Kidney epithelial cell (primary cell): ENCODE measurements at regions not wholly inside any gene's neighbourhood (a gene's known extent, or its start where the extent isn't known, plus 50 kb on each side); places are given as distances from the start of the nearest gene placed in this dataset.
"Not testable (repeated sequence)": the region's sequence is repeated elsewhere in the genome, so short reads cannot be mapped to it uniquely, and the experiment has no call there.

Experiments used
- DNase-seq: peaks from one replicate; pipeline ENCODE4 v3.0.0-alpha.2; 2010; ENCODE audit warnings: low read depth
- H3K27me3 ChIP-seq: 2 replicates; pipeline ENCODE4 v1.6.0; 2011; ENCODE audit warnings: low read length; ENCODE audit not compliant: control insufficient read depth, insufficient read depth
- H3K36me3 ChIP-seq: 2 replicates; pipeline ENCODE4 v1.5.1; 2011; ENCODE audit warnings: low read length; ENCODE audit not compliant: control insufficient read depth, insufficient read depth
- H3K4me3 ChIP-seq: 2 replicates; pipeline ENCODE4 v1.5.1; 2011; ENCODE audit warnings: low read depth, mild to moderate bottlenecking, control low read depth, low read length
- CTCF ChIP-seq: IDR thresholded peaks from 2 replicates; pipeline ENCODE4 v1.5.1; 2011; ENCODE audit warnings: mild to moderate bottlenecking, moderate library complexity, low read length, control low read depth, inconsistent platforms; ENCODE audit not compliant: insufficient read depth, poor library complexity, severe bottlenecking

GRCh38 chr5:66365981-66366380, 221.9 kb downstream of the SREK1 start:
- H3K36me3 ChIP-seq: no peaks in the 10 kb centered on the region
- no peak for DNase-seq
- no peak overlapping the region for H3K4me3 ChIP-seq
- no peaks in the 10 kb centered on the region for H3K27me3 ChIP-seq
- TF ChIP-seq CTCF: no peak

- no peak for TF ChIP-seq CTCF
- Histone ChIP-seq H3K4me3 (no peak overlapping the region), H3K36me3 (no peaks in the 10 kb centered on the region)
These were observed 223.9 kb downstream of the SREK1 start for GRCh38 chr5:66367814-66368541.

GRCh38 chr5:66368811-66369210, 224.7 kb downstream of the SREK1 start:
- no peak for TF ChIP-seq CTCF
- Histone ChIP-seq H3K36me3 (no peaks in the 10 kb centered on the region), H3K4me3 (no peak overlapping the region), H3K27me3 (no peaks in the 10 kb centered on the region)
- no peak for DNase-seq

More at GRCh38 chr5:66367814-66368541, 223.9 kb downstream of the SREK1 start:
- H3K27me3 ChIP-seq: no peaks in the 10 kb centered on the region
- no peak for DNase-seq

- H3K4me3 ChIP-seq: no peak overlapping the region
- no peaks in the 10 kb centered on the region for H3K36me3 ChIP-seq
- no peak for DNase-seq
- peaks cover 3% of the 10 kb centered on the region for H3K27me3 ChIP-seq
- no peak for TF ChIP-seq CTCF
These were observed 218.4 kb upstream of the MAST4 start for GRCh38 chr5:66377747-66378146.

- Histone ChIP-seq H3K36me3 (no peaks in the 10 kb centered on the region), H3K27me3 (peaks cover 3% of the 10 kb centered on the region), H3K4me3 (no peak overlapping the region)
- DNase-seq: no peak
- TF ChIP-seq CTCF: no peak
These were observed 217.8 kb upstream of the MAST4 start for GRCh38 chr5:66378407-66378806.

GRCh38 chr5:66382152-66382551, 214.0 kb upstream of the MAST4 start:
- peaks cover 3% of the 10 kb centered on the region for H3K27me3 ChIP-seq
- no peak for TF ChIP-seq CTCF
- H3K36me3 ChIP-seq: no peaks in the 10 kb centered on the region
- H3K4me3 ChIP-seq: no peak overlapping the region
- no peak for DNase-seq

GRCh38 chr5:66405145-66405544, 191.0 kb upstream of the MAST4 start:
- not testable (repeated sequence) for H3K27me3 ChIP-seq, H3K4me3 ChIP-seq, DNase-seq, H3K36me3 ChIP-seq
